IPS-20b (cell line): ENCODE measurements at regions not wholly inside any gene's neighbourhood (a gene's known extent, or its start where the extent isn't known, plus 50 kb on each side); places are given as distances from the start of the nearest gene placed in this dataset.

Experiments used
- H3K27ac ChIP-seq: one replicate; pipeline ENCODE4 v1.5.1; 2013; ENCODE audit warnings: low read length
- H3K27me3 ChIP-seq: 2 replicates; pipeline ENCODE4 v1.6.1; 2013; ENCODE audit warnings: mild to moderate bottlenecking, low read length, inconsistent platforms; ENCODE audit not compliant: insufficient read depth
- H3K36me3 ChIP-seq: 2 replicates; pipeline ENCODE4 v1.6.1; 2013; ENCODE audit warnings: low read depth, mild to moderate bottlenecking, inconsistent platforms, low read length, moderate library complexity; ENCODE audit not compliant: insufficient read depth
- H3K4me1 ChIP-seq: 2 replicates; pipeline ENCODE4 v1.6.1; 2013; ENCODE audit warnings: mild to moderate bottlenecking, control low read depth, inconsistent platforms, low read length, moderate library complexity; ENCODE audit not compliant: insufficient read depth
- H3K4me3 ChIP-seq: 2 replicates; pipeline ENCODE4 v1.5.1; 2013; ENCODE audit warnings: mild to moderate bottlenecking, low read length, inconsistent platforms
- H3K9ac ChIP-seq: 2 replicates; pipeline ENCODE4 v1.6.1; 2013; ENCODE audit warnings: low read depth, mild to moderate bottlenecking, inconsistent platforms, low read length, moderate library complexity
- H3K9me3 ChIP-seq: 2 replicates; pipeline ENCODE4 v1.6.1; 2013; ENCODE audit warnings: mild to moderate bottlenecking, low read depth, low read length, inconsistent platforms; ENCODE audit not compliant: insufficient read depth

GRCh38 chr1:14106679-14107313, 406.8 kb downstream of the PRDM2 start:
- Histone ChIP-seq H3K27ac (no peak overlapping the region), H3K36me3 (no peaks in the 10 kb centered on the region), H3K27me3 (no peaks in the 10 kb centered on the region; the same call in 1 of the 2 replicates), H3K9me3 (no peaks in the 10 kb centered on the region), H3K4me3 (no peak overlapping the region), H3K9ac (no peak overlapping the region), H3K4me1 (no peaks in the 10 kb centered on the region)

GRCh38 chr1:14108356-14109275, 408.6 kb downstream of the PRDM2 start:
- Histone ChIP-seq H3K9me3 (no peaks in the 10 kb centered on the region), H3K4me1 (no peaks in the 10 kb centered on the region), H3K9ac (no peak overlapping the region), H3K4me3 (no peak overlapping the region), H3K27ac (no peak overlapping the region), H3K27me3 (no peaks in the 10 kb centered on the region; the same call in 1 of the 2 replicates), H3K36me3 (no peaks in the 10 kb centered on the region)

GRCh38 chr1:14109276-14109635, 409.3 kb downstream of the PRDM2 start:
- Histone ChIP-seq H3K9me3 (no peaks in the 10 kb centered on the region), H3K4me1 (no peaks in the 10 kb centered on the region), H3K4me3 (no peak overlapping the region), H3K36me3 (no peaks in the 10 kb centered on the region), H3K27me3 (no peaks in the 10 kb centered on the region; the same call in 1 of the 2 replicates), H3K9ac (no peak overlapping the region), H3K27ac (no peak overlapping the region)

GRCh38 chr1:14110040-14110439, 410.1 kb downstream of the PRDM2 start:
- no peak overlapping the region for H3K4me3 ChIP-seq
- no peaks in the 10 kb centered on the region; the same call in 1 of the 2 replicates for H3K27me3 ChIP-seq
- no peak overlapping the region for H3K27ac ChIP-seq
- no peak overlapping the region for H3K9ac ChIP-seq
- no peaks in the 10 kb centered on the region for H3K4me1 ChIP-seq
- H3K36me3 ChIP-seq, result no peaks in the 10 kb centered on the region
- H3K9me3 ChIP-seq, result no peaks in the 10 kb centered on the region

- H3K9me3 ChIP-seq, result no peaks in the 10 kb centered on the region
- H3K27me3 ChIP-seq, result no peaks in the 10 kb centered on the region; the same call in 1 of the 2 replicates
- H3K4me1 ChIP-seq, result no peaks in the 10 kb centered on the region
- no peak overlapping the region for H3K27ac ChIP-seq
- no peak overlapping the region for H3K9ac ChIP-seq
- no peaks in the 10 kb centered on the region for H3K36me3 ChIP-seq
- no peak overlapping the region for H3K4me3 ChIP-seq
These were observed 411.1 kb downstream of the PRDM2 start for GRCh38 chr1:14111121-14111520.

- Histone ChIP-seq H3K36me3 (no peaks in the 10 kb centered on the region), H3K27me3 (no peaks in the 10 kb centered on the region; the same call in 1 of the 2 replicates), H3K4me3 (no peak overlapping the region), H3K27ac (no peak overlapping the region), H3K9me3 (no peaks in the 10 kb centered on the region; the same call in 1 of the 2 replicates), H3K9ac (no peak overlapping the region), H3K4me1 (no peaks in the 10 kb centered on the region)
These were observed 412.6 kb downstream of the PRDM2 start for GRCh38 chr1:14112613-14113012.

GRCh38 chr1:14113271-14113670, 413.3 kb downstream of the PRDM2 start:
- Histone ChIP-seq H3K9ac (no peak overlapping the region), H3K27ac (no peak overlapping the region)

GRCh38 chr1:14113841-14114567, 414.0 kb downstream of the PRDM2 start:
- H3K36me3 ChIP-seq, result no peaks in the 10 kb centered on the region
- H3K9me3 ChIP-seq, result no peaks in the 10 kb centered on the region; the same call in 1 of the 2 replicates
- H3K4me3 ChIP-seq, result no peak overlapping the region
- H3K4me1 ChIP-seq, result no peaks in the 10 kb centered on the region
- no peak overlapping the region for H3K9ac ChIP-seq
- no peaks in the 10 kb centered on the region for H3K27me3 ChIP-seq
- no peak overlapping the region for H3K27ac ChIP-seq

More at GRCh38 chr1:14113271-14113670, 413.3 kb downstream of the PRDM2 start:
- H3K36me3 ChIP-seq, result no peaks in the 10 kb centered on the region
- no peak overlapping the region for H3K4me3 ChIP-seq
- no peaks in the 10 kb centered on the region for H3K27me3 ChIP-seq
- H3K9me3 ChIP-seq, result no peaks in the 10 kb centered on the region; the same call in 1 of the 2 replicates
- no peaks in the 10 kb centered on the region for H3K4me1 ChIP-seq

GRCh38 chr1:14115976-14116375, 416.0 kb downstream of the PRDM2 start:
- H3K27me3 ChIP-seq, result no peaks in the 10 kb centered on the region
- H3K27ac ChIP-seq, result no peak overlapping the region
- no peaks in the 10 kb centered on the region for H3K36me3 ChIP-seq
- no peaks in the 10 kb centered on the region; the same call in 1 of the 2 replicates for H3K9me3 ChIP-seq
- H3K4me1 ChIP-seq, result no peaks in the 10 kb centered on the region
- H3K9ac ChIP-seq, result no peak overlapping the region
- H3K4me3 ChIP-seq, result no peak overlapping the region

GRCh38 chr1:14117700-14118099, 417.7 kb downstream of the PRDM2 start:
- no peaks in the 10 kb centered on the region; the same call in 1 of the 2 replicates for H3K9me3 ChIP-seq
- no peaks in the 10 kb centered on the region for H3K4me1 ChIP-seq
- H3K27ac ChIP-seq, result no peak overlapping the region
- H3K9ac ChIP-seq, result no peak overlapping the region
- no peak overlapping the region for H3K4me3 ChIP-seq
- no peaks in the 10 kb centered on the region for H3K27me3 ChIP-seq
- H3K36me3 ChIP-seq, result no peaks in the 10 kb centered on the region

- H3K36me3 ChIP-seq, result no peaks in the 10 kb centered on the region
- H3K9me3 ChIP-seq, result no peaks in the 10 kb centered on the region; the same call in 1 of the 2 replicates
- no peak overlapping the region for H3K27ac ChIP-seq
- no peak overlapping the region for H3K9ac ChIP-seq
- no peak overlapping the region for H3K4me3 ChIP-seq
- no peaks in the 10 kb centered on the region; the same call in 1 of the 2 replicates for H3K27me3 ChIP-seq
- no peaks in the 10 kb centered on the region for H3K4me1 ChIP-seq
These were observed 418.9 kb downstream of the PRDM2 start for GRCh38 chr1:14118691-14119485.
